Neural progenitor cell (in vitro differentiated cells): ENCODE measurements at regions not wholly inside any gene's neighbourhood (a gene's known extent, or its start where the extent isn't known, plus 50 kb on each side); places are given as distances from the start of the nearest gene placed in this dataset.

ENCODE experiments used
- DNase-seq: peaks from one replicate; pipeline ENCODE4 v3.0.0-alpha.2; 2016; ENCODE audit warnings: low spot score
- H2AFZ ChIP-seq: fragments of 200-600 bp; sonication (generic); replicated peaks from 2 replicates; pipeline ENCODE4 v1.6.1; 2016; ENCODE audit warnings: antibody characterized with exemption
- H3F3A ChIP-seq: fragments of 200-600 bp; sonication (generic); 2 replicates; pipeline ENCODE4 v1.6.1; 2016; ENCODE audit warnings: antibody characterized with exemption, low read depth
- H3K27ac ChIP-seq: fragments of 200-600 bp; sonication (generic); 2 replicates; pipeline ENCODE4 v1.5.1; 2016; ENCODE audit warnings: mild to moderate bottlenecking
- H3K27me3 ChIP-seq: fragments of 200-600 bp; sonication (generic); 2 replicates; pipeline ENCODE4 v1.6.1; 2016; ENCODE audit warnings: mild to moderate bottlenecking, moderate library complexity
- H3K36me3 ChIP-seq: fragments of 200-600 bp; sonication (generic); 2 replicates; pipeline ENCODE4 v1.5.1; 2016
- H3K4me1 ChIP-seq: fragments of 200-600 bp; sonication (generic); 2 replicates; pipeline ENCODE4 v1.6.1; 2016; ENCODE audit warnings: mixed run types
- H3K4me2 ChIP-seq: fragments of 200-600 bp; sonication (generic); 2 replicates; pipeline ENCODE4 v1.6.1; 2016
- H3K4me3 ChIP-seq: fragments of 200-600 bp; sonication (generic); 2 replicates; pipeline ENCODE4 v1.5.1; 2016
- H3K79me2 ChIP-seq: fragments of 200-600 bp; sonication (generic); 2 replicates; pipeline ENCODE4 v1.6.1; 2016; ENCODE audit warnings: low read depth
- H3K9ac ChIP-seq: fragments of 200-600 bp; sonication (generic); 2 replicates; pipeline ENCODE4 v1.6.1; 2016
- H3K9me3 ChIP-seq: fragments of 200-600 bp; sonication (generic); 2 replicates; pipeline ENCODE4 v1.5.1; 2016; ENCODE audit warnings: low read depth
- H4K20me1 ChIP-seq: fragments of 200-600 bp; sonication (generic); 2 replicates; pipeline ENCODE4 v1.6.1; 2016; ENCODE audit warnings: low read depth
- H3K27ac Mint-ChIP-seq: 3 replicates; pipeline ENCODE4 v1.8.0; 2021; ENCODE audit warnings: mixed read lengths
- H3K27me3 Mint-ChIP-seq: 2 replicates; pipeline ENCODE4 v1.8.0; 2022; ENCODE audit warnings: low read depth, mild to moderate bottlenecking, inconsistent platforms, moderate library complexity, mixed read lengths; ENCODE audit not compliant: insufficient read depth
- H3K36me3 Mint-ChIP-seq: 3 replicates; pipeline ENCODE4 v1.8.0; 2021; ENCODE audit warnings: mixed read lengths
- H3K4me1 Mint-ChIP-seq: 3 replicates; pipeline ENCODE4 v1.8.0; 2021; ENCODE audit warnings: mixed read lengths
- H3K4me3 Mint-ChIP-seq: 3 replicates; pipeline ENCODE4 v1.8.0; 2021; ENCODE audit warnings: mild to moderate bottlenecking, moderate library complexity, mixed read lengths
- H3K9me3 Mint-ChIP-seq: 3 replicates; pipeline ENCODE4 v1.8.0; 2020; ENCODE audit warnings: mixed read lengths
- EZH2 ChIP-seq: fragments of 200-600 bp; sonication (generic); IDR thresholded peaks from 2 replicates; pipeline ENCODE4 v1.6.1; 2017; ENCODE audit warnings: antibody characterized with exemption, mild to moderate bottlenecking, moderate library complexity
- EZH2phosphoT487 ChIP-seq: fragments of 200-600 bp; sonication (generic); IDR thresholded peaks from 2 replicates; pipeline ENCODE4 v1.6.1; 2017; ENCODE audit warnings: antibody characterized with exemption
- TF ChIP-seq, protein P1 (sequence below): fragments of 200-600 bp; sonication (generic); IDR thresholded peaks from 2 replicates; pipeline ENCODE4 v1.5.1; 2017; ENCODE audit warnings: antibody characterized with exemption, mild to moderate bottlenecking

DNA sequence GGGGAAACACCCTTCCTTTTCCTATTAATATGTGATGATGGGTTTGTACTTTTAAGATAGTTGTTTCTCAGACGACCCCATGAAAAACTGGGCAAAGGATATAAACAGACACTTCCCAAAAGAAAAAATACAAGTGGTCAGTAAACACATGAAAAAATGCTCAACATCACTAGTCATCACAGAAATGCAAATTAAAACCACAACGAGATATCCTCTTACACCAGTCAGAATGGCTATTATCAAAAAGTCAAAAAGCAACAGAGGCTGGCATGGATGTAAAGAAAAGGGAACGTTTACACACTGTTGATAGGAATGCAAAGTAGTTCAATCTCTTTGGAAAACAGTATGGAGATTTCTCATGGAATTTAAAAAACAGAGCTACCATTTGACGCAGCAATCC is 111.4 kb upstream of the ZEB1 start:
- Mint-ChIP-seq H3K27ac (no peak overlapping the region), H3K27me3 (no peaks in the 10 kb centered on the region), H3K4me1 (no peaks in the 10 kb centered on the region), H3K4me3 (no peak overlapping the region), H3K36me3 (no peaks in the 10 kb centered on the region), H3K9me3 (peaks cover 2% of the 10 kb centered on the region)
- H3K4me2 ChIP-seq, result no peak overlapping the region
- H3F3A ChIP-seq, result no peaks in the 10 kb centered on the region
- H3K79me2 ChIP-seq, result no peaks in the 10 kb centered on the region
- H3K4me1 ChIP-seq, result no peaks in the 10 kb centered on the region
- no peak overlapping the region for H2AFZ ChIP-seq
- no peaks in the 10 kb centered on the region for H4K20me1 ChIP-seq
- no peaks in the 10 kb centered on the region for H3K9me3 ChIP-seq
- TF ChIP-seq EZH2phosphoT487, result no peak
- no peak for TF ChIP-seq EZH2
- TF ChIP-seq, protein P1, sequence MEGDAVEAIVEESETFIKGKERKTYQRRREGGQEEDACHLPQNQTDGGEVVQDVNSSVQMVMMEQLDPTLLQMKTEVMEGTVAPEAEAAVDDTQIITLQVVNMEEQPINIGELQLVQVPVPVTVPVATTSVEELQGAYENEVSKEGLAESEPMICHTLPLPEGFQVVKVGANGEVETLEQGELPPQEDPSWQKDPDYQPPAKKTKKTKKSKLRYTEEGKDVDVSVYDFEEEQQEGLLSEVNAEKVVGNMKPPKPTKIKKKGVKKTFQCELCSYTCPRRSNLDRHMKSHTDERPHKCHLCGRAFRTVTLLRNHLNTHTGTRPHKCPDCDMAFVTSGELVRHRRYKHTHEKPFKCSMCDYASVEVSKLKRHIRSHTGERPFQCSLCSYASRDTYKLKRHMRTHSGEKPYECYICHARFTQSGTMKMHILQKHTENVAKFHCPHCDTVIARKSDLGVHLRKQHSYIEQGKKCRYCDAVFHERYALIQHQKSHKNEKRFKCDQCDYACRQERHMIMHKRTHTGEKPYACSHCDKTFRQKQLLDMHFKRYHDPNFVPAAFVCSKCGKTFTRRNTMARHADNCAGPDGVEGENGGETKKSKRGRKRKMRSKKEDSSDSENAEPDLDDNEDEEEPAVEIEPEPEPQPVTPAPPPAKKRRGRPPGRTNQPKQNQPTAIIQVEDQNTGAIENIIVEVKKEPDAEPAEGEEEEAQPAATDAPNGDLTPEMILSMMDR, result no peak
- no peak for DNase-seq
- no peak overlapping the region for H3K9ac ChIP-seq
- no peaks in the 10 kb centered on the region for H3K27me3 ChIP-seq
- no peaks in the 10 kb centered on the region for H3K36me3 ChIP-seq
- no peak overlapping the region for H3K27ac ChIP-seq
- no peak overlapping the region for H3K4me3 ChIP-seq

DNA sequence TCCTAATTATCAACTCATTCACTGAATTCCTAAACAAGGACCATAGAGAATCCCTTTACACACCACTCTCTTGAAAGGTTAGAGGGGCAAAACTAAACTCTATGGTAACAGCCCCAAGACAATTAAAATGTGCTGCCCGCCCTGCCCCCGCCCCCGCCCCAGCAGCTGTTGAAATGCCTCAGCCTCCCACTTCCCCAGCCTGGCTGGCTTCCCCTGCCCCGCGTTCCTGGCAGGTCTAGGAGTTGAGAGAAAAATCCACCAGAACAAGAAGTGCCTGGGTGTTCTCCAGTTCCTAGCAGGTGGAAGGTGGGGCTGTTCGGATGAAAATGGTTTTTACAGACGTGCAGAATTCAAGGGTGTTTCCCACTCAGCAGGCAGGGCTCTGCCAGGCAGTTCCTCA is 109.5 kb upstream of the ZEB1 start:
- no peak for DNase-seq
- Histone ChIP-seq H3K4me1 (no peaks in the 10 kb centered on the region), H2AFZ (no peak overlapping the region), H3K9ac (no peak overlapping the region), H3K4me3 (no peak overlapping the region), H3K36me3 (no peaks in the 10 kb centered on the region), H3K27ac (no peak overlapping the region), H3K27me3 (no peaks in the 10 kb centered on the region), H3K4me2 (no peak overlapping the region), H3F3A (no peaks in the 10 kb centered on the region), H4K20me1 (no peaks in the 10 kb centered on the region), H3K79me2 (no peaks in the 10 kb centered on the region), H3K9me3 (no peaks in the 10 kb centered on the region)
- no peak overlapping the region for H3K4me3 Mint-ChIP-seq
- H3K9me3 Mint-ChIP-seq, result peaks cover 2% of the 10 kb centered on the region
- TF ChIP-seq, protein P1, result no peak
- no peak for TF ChIP-seq EZH2phosphoT487
- TF ChIP-seq EZH2, result no peak
- H3K36me3 Mint-ChIP-seq, result no peaks in the 10 kb centered on the region
- no peaks in the 10 kb centered on the region for H3K27me3 Mint-ChIP-seq
- no peaks in the 10 kb centered on the region for H3K4me1 Mint-ChIP-seq
- H3K27ac Mint-ChIP-seq, result no peak overlapping the region

GRCh38 chr10:31210190-31210589 is 108.8 kb upstream of the ZEB1 start:
- H3K4me2 ChIP-seq, result no peak overlapping the region
- Mint-ChIP-seq H3K27me3 (no peaks in the 10 kb centered on the region), H3K36me3 (no peaks in the 10 kb centered on the region), H3K4me3 (no peak overlapping the region), H3K4me1 (no peaks in the 10 kb centered on the region), H3K9me3 (no peaks in the 10 kb centered on the region), H3K27ac (no peak overlapping the region)
- no peaks in the 10 kb centered on the region for H4K20me1 ChIP-seq
- no peak overlapping the region for H2AFZ ChIP-seq
- no peak overlapping the region for H3K4me3 ChIP-seq
- H3K9me3 ChIP-seq, result no peaks in the 10 kb centered on the region
- no peaks in the 10 kb centered on the region for H3F3A ChIP-seq
- no peaks in the 10 kb centered on the region for H3K27me3 ChIP-seq
- H3K9ac ChIP-seq, result no peak overlapping the region
- no peak overlapping the region for H3K27ac ChIP-seq
- no peaks in the 10 kb centered on the region for H3K36me3 ChIP-seq
- H3K4me1 ChIP-seq, result no peaks in the 10 kb centered on the region
- no peaks in the 10 kb centered on the region for H3K79me2 ChIP-seq
- TF ChIP-seq EZH2 (no peak), EZH2phosphoT487 (no peak)
- TF ChIP-seq, protein P1, result no peak
- DNase-seq, result no peak

GRCh38 chr10:31213959-31214358 is 105.1 kb upstream of the ZEB1 start:
- no peaks in the 10 kb centered on the region for H4K20me1 ChIP-seq
- Mint-ChIP-seq H3K4me1 (no peaks in the 10 kb centered on the region), H3K4me3 (no peak overlapping the region), H3K27ac (no peak overlapping the region), H3K9me3 (no peaks in the 10 kb centered on the region), H3K27me3 (no peaks in the 10 kb centered on the region), H3K36me3 (no peaks in the 10 kb centered on the region)
- no peaks in the 10 kb centered on the region for H3K27me3 ChIP-seq
- no peak overlapping the region for H3K27ac ChIP-seq
- no peaks in the 10 kb centered on the region for H3K36me3 ChIP-seq
- no peak overlapping the region for H3K4me3 ChIP-seq
- no peaks in the 10 kb centered on the region for H3K9me3 ChIP-seq
- no peaks in the 10 kb centered on the region for H3K79me2 ChIP-seq
- no peaks in the 10 kb centered on the region for H3F3A ChIP-seq
- H3K4me1 ChIP-seq, result no peaks in the 10 kb centered on the region
- H3K9ac ChIP-seq, result no peak overlapping the region
- no peak for DNase-seq
- TF ChIP-seq EZH2 (no peak), EZH2phosphoT487 (no peak)
- TF ChIP-seq, protein P1, result no peak
- no peak overlapping the region for H2AFZ ChIP-seq
- H3K4me2 ChIP-seq, result no peak overlapping the region
